Psoas muscle (tissue), 7 donors: ENCODE measurements at regions not wholly inside any gene's neighbourhood (a gene's known extent, or its start where the extent isn't known, plus 50 kb on each side); places are given as distances from the start of the nearest gene placed in this dataset.

ENCODE experiments used
- ATAC-seq, 4 donors: fragments of 200-7000 bp; cut with Tn5 transposase; one replicate each; pipeline ENCODE4 v1.9.1; 2020; ENCODE audit warnings: moderate library complexity in 3 of 4, mild to moderate bottlenecking in 2 of 4
- DNase-seq, 2 donors: peaks; one replicate each; pipeline ENCODE4 v3.0.0-alpha.2; 2020
- H3K27ac ChIP-seq: fragments of 200-600 bp; one replicate; pipeline ENCODE4 v1.8.0; 2022
- H3K27me3 ChIP-seq, 3 donors: fragments of 200-600 bp in 1 of 3; one replicate each; pipeline versions ENCODE4 v1.6.1 to v1.8.0; 2013 to 2022; ENCODE audit warnings: low read length in 2 of 3, mild to moderate bottlenecking in 2 of 3, moderate library complexity in 1 of 3; ENCODE audit not compliant: insufficient read depth in 3 of 3
- H3K36me3 ChIP-seq, 2 donors: fragments of 200-600 bp in 1 of 2; one replicate each; pipeline versions ENCODE4 v1.6.1 to v1.8.0; 2013 to 2022; ENCODE audit warnings: low read depth in 1 of 2, mild to moderate bottlenecking in 1 of 2, moderate library complexity in 1 of 2; ENCODE audit not compliant: insufficient read depth in 1 of 2
- H3K4me1 ChIP-seq: fragments of 200-600 bp; one replicate; pipeline ENCODE4 v1.8.0; 2022
- H3K4me3 ChIP-seq: fragments of 200-600 bp; one replicate; pipeline ENCODE4 v1.8.0; 2022; ENCODE audit warnings: mild to moderate bottlenecking
- H3K9me3 ChIP-seq: fragments of 200-600 bp; one replicate; pipeline ENCODE4 v1.8.0; 2022
- CTCF ChIP-seq: fragments of 200-600 bp; IDR thresholded peaks from one replicate; pipeline ENCODE4 v1.8.0; 2022; ENCODE audit warnings: antibody characterized with exemption
- WGBS, 3 donors: extraction: QIAGEN DNeasy Blood & Tissue Kit; methylation state at CpG; one replicate each; pipeline versions ENCODE4 v1.1.6 to v1.1.7; 2013; 5-methylcytosine and 5-hydroxymethylcytosine counted together
- intact Hi-C, 2 donors: fragments of 100-400 bp; cut with DNase I; formaldehyde crosslinking; loops; one replicate each; pipeline versions ENCODE4 v1.11.0 to v1.14.2; 2022
- donor health status: healthy with polysubstance abuse.
- donor health status: DM: no; HTN: no; CAD: no; lungs with moderate emphysema.
- donor health status: Bipolar disorder and iron deficiency.
- donor health status: healthy.
- donor health status: DM: yes; HTN: yes; CAD: no.
- donor health status: DM: no; HTN: no; CAD: no.
- donor health status: DM: yes; HTN: yes; CAD: no.

GRCh38 chrX:39017716-39018115, 216.5 kb downstream of the MID1IP1 start:
- Histone ChIP-seq H3K27ac (no peak overlapping the region), H3K4me3 (no peak overlapping the region), H3K4me1 (no peaks in the 10 kb centered on the region), H3K36me3 (no peaks in the 10 kb centered on the region), H3K9me3 (no peaks in the 10 kb centered on the region), H3K27me3 (no peaks in the 10 kb centered on the region)
- DNase-seq = no peak
- WGBS, 3 donors = 44 to 66% (median 58%) methylated on average over 3 to 6 of the region's 6 CpGs
- ATAC-seq = no peak
- no peak for TF ChIP-seq CTCF
- intact Hi-C loops = no loop called here

- WGBS, 3 donors = 71 to 90% (median 89%) methylated on average over 3 of the region's 3 CpGs
- H3K9me3 ChIP-seq = no peaks in the 10 kb centered on the region
- intact Hi-C loops = no loop called here
- H3K27ac ChIP-seq = no peak overlapping the region
- H3K4me3 ChIP-seq = no peak overlapping the region
- no peaks in the 10 kb centered on the region for H3K4me1 ChIP-seq
- no peak for TF ChIP-seq CTCF
- H3K27me3 ChIP-seq = no peaks in the 10 kb centered on the region
- no peak for ATAC-seq
- H3K36me3 ChIP-seq = no peaks in the 10 kb centered on the region
- no peak for DNase-seq
These were observed 217.3 kb downstream of the MID1IP1 start for GRCh38 chrX:39018541-39018940.

GRCh38 chrX:39019056-39019455, 217.8 kb downstream of the MID1IP1 start:
- Histone ChIP-seq H3K27ac (no peak overlapping the region), H3K27me3 (no peaks in the 10 kb centered on the region), H3K4me3 (no peak overlapping the region), H3K4me1 (no peaks in the 10 kb centered on the region), H3K9me3 (no peaks in the 10 kb centered on the region), H3K36me3 (no peaks in the 10 kb centered on the region)
- no peak for ATAC-seq
- intact Hi-C loops = no loop called here
- WGBS, 3 donors = 82 to 93% (median 92%) methylated on average over 10 of the region's 10 CpGs
- no peak for TF ChIP-seq CTCF
- no peak for DNase-seq

GRCh38 chrX:39020051-39020669, 218.9 kb downstream of the MID1IP1 start:
- no peaks in the 10 kb centered on the region for H3K9me3 ChIP-seq
- WGBS, 3 donors = 66 to 95% (median 78%) methylated on average over 6 of the region's 6 CpGs
- H3K4me3 ChIP-seq = no peak overlapping the region
- TF ChIP-seq CTCF = no peak
- H3K27ac ChIP-seq = no peak overlapping the region
- intact Hi-C loops = no loop called here
- no peaks in the 10 kb centered on the region for H3K27me3 ChIP-seq
- no peaks in the 10 kb centered on the region for H3K36me3 ChIP-seq
- no peak for ATAC-seq
- no peak for DNase-seq
- H3K4me1 ChIP-seq = no peaks in the 10 kb centered on the region

- intact Hi-C loops = no loop called here
- Histone ChIP-seq H3K27me3 (no peaks in the 10 kb centered on the region), H3K36me3 (no peaks in the 10 kb centered on the region), H3K9me3 (no peaks in the 10 kb centered on the region), H3K4me1 (no peaks in the 10 kb centered on the region), H3K27ac (no peak overlapping the region), H3K4me3 (no peak overlapping the region)
- ATAC-seq = no peak
- DNase-seq = no peak
- 76 to 93% (median 87%) methylated on average over 2 of the region's 2 CpGs for WGBS, 3 donors
- no peak for TF ChIP-seq CTCF
These were observed 220.8 kb downstream of the MID1IP1 start for GRCh38 chrX:39022106-39022505.
